ENCODE measurements at regions not wholly inside any gene's neighbourhood (a gene's known extent, or its start where the extent isn't known, plus 50 kb on each side); places are given as distances from the start of the nearest gene placed in this dataset.
"Not testable (repeated sequence)": the region's sequence is repeated elsewhere in the genome, so short reads cannot be mapped to it uniquely, and the experiment has no call there.

DNA sequence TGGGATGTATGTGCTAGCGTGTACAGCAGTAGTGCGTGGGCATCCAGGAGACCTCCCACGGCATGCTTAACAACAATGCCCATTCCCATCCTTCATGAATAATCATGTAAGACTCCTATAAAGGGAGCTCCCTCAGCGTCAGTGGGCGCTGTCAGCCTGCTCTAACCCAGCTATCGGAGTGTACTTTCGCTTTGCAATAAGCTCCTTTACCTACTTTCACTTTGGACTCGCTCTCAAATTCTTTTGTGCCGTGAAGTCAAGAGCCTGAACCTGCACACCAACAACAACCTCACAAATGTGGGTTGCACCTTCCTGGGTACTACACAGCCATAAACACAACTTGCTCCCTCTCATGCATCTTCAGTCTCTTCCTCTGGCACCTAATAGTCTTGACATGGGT is 114.8 kb upstream of the PAXBP1 start:
- DNase-seq, result peak; percentile 17

DNA sequence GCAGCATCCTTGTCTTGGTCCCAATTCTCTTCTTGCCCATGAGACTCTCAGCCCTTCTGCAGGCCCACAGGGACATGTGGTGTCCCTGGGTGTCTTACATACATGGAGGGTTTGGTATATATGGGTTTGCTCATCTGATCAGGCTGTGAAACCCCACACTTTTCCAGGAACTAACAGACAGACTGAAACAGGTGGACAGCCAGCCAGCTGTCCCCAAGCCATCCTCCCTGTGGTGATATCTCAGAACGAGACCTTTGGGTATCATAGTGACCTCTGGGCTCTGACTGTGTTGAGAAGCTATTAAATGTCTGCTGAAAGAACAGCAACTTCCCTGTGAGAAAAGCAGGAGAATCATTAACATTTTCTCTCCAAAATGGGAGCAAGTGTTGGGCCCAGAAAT is 115.5 kb upstream of the PAXBP1 start:
- DNase-seq, result no peak

DNA sequence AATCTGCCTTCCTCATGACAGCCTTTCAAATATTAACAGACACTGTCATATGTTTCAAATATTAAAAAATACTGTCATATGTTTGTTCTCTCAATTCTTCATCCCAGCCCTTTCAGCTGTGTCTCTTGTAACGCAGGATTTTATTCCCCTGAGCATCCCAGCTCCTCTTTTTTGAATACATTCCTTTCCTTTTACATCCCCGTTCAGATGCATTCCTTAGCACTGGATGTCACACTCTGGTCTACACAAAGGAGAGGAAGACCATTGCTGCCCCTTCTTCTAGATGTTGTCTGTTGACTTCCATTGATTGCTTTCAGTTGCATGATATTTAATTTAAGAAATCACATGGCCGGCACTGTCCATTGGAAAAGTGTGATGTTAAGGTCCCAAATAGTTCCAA is 117.4 kb upstream of the PAXBP1 start:
- DNase-seq, result no peak

DNA sequence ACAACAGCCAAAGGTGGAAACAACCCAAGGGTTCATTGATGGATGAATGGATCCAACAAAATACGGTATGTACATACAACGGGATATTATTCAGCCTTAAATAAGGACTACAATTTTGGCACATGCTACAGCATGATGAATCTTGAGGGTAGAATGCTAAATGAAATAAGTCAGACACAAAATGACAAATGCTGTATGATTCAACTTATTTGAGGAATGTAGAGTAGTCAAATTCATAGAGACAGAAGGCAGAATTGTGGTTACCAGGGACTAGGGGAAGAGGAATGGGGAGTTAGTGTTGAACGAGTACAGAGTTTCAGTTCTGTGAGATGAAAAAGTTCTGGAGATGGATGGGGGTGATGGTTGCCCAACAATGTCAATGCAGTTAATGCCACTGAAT is 118.0 kb upstream of the PAXBP1 start:
- DNase-seq, result no peak

DNA sequence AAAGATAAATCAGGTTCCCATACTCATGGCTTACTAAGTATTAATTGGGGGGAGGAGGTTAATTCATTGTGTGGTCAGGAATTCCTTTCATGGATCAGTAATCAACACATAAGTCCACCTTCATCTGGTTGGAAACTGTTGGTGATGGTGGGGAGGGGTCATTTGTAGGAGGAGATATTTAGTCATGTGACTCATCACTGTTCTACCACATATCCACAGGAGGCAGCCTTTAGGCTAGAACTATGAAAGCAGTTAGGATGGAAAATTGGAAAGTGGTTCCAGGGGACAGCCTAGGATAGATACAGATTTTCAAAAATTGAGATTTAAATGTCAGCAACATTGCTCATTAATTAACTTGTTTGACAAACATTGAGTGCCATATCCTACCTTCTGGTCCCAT is 122.8 kb upstream of the PAXBP1 start:
- DNase-seq, result no peak

DNA sequence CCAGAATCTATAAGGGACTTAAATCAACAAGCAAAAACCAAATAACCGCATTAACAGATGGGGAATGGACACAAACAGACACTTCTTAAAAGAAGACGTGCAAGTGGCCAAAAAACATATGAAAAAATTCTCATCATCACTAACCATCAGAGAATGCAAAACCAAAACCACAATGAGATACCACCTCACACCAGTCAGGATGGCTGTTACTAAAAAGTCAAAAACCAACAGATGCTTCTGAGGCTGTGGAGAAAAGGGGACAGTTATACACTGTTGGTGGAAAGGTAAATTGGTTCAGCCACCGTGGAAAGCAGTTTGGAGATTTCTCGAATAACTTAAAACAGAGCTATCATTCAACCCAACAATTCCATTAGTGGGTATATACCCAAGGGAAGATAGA is 124.9 kb upstream of the OLIG2 start:
- DNase-seq, result no peak

DNA sequence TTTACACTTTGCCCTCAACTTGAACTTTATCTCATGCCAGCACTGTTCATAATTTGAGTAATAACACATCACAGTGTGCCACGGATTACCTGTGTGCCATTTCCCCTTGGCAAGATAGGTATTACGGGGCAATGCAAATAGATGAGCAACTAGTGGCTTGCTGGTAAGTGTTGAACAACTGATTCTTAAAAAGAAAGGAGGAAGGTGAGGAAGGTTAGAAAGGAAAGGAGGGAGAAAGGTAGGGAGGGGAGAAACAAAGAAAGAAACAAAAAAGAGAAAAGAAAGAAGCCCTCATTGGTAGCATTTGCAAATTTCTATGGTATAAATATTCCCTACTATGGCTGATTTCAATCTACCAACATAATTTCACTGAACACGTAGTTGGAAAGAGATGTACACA is 118.2 kb upstream of the OLIG2 start:
- DNase-seq, result no peak

DNA sequence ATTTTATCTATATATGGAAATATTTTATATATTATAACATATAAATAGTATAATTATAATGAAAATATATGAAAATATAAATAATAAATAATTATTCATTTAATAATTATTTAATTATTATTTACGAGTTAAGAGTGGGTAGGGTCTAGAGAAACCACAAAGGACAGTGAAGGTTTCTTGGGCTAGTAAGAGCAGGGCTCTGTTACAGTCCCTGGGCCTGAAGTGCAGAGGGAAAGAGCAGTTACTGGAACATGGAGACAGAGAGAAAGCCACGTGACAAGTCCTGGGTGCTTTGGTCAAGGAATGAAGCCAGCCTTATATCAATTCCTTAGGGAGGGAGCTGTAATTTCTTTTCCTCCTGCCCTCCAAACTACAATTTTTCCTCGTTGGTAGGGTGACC is 117.2 kb upstream of the OLIG2 start:
- no peak for DNase-seq

DNA sequence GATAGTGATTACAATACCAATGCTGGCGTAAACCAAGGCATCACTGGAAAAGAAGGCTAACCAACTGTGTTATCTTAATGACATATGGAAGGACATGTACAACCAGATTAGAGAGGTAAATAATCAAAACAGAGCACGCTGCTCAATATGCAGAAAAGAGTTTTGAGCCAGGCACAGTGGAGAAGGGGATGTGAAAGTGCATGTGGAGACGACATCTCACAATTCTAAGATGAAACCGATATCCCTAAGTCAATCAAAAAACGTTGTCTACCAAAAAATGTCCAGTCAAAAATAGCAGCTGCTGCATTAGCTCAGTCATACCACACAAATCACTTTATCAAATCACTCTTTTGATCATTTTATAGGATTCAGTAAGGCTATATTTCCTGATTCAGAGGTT is 116.3 kb upstream of the OLIG2 start:
- no peak for DNase-seq

DNA sequence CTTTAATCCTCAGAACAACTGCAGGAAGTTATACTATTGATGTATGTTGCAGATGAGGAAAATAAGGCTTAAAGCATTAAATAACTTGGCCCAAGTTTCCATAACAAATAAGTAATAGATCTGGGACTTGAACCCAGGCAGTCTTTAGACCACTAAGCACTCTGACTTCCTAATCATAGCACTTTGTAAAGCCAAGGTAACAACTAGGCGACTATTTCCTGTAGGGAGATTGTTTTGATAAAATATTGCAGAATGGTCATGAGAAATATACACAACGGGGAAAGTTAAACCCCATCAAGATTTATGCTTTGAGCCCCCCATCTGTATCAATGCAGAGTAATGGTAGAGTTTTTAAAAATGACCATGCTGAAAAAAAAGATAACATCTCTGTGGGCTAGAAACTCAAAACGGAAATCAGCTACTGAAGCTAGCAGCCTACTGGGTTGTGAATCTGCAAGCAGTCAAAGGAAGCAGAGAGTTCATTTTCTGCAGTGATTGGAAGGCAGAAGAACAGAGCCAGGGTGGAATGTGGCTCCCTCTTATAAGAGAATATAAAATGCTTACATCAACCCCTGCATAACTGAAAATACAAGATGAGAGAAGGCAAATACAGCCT is 111.2 kb upstream of the OLIG2 start:
- DNase-seq, result no peak

DNA sequence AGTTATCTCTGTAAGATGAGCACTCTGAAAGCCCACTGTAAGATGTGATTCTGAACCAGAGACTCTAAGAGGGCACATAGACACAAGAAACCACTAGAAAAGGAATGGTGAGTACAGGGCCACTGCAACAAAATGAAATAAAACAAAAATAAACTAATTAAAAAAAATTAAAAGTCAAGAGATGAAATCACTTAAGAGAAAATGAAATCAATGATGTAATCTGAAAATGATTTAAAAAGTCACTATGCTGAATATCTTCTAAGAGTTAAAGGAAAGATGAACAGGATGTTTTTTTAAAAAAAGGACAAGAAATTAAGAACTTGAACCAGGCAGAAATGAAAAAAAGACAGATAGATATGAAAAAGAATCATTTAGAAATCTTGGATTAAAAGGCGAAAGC is 110.6 kb upstream of the OLIG2 start:
- DNase-seq, result no peak

DNA sequence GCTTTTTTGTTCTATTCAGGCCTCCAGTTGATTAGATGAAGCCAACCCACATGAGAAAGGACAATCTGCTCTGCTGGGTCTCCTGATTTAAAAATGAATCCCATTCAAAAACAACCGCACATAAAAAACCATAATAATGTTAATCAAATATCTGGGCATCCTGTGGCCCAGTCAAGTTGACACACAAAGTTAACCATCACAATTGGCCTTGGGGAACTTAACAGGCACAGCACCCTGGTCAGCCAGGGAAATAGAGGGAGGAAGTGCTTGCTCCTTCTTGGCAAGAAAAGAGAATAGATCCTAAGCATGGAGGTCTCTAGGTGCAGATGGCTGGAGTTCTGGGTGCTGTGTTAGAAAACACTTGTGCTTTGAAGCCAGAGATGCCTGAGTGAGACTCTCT is 109.6 kb upstream of the OLIG2 start:
- DNase-seq, result no peak

DNA sequence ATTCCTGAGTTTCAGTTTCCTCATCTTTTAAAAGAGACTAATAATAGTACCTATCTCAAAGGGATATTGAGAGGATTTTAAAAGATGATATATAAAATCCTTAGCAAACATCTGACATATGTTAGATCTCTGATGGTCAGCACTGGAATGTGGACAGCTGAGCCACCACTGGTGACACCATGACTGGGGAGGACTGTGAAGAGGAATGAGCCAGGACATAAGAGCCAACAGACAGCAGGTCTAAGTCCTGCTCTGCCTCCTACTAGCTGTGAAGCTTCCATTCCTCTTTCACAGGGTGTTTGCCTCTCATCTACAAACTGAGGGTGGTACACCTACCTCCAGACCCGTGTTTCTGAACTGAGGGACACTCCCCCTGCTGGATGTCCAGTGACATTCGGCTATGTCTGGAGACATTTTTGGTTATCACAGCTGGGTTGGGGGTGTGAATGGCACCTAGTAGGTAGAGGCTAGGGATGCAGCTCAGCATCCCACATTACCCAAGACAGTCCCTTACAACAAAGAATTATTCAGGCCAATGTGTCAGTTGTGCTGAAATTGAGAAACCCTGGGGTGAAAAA is 109.1 kb upstream of the OLIG2 start:
- DNase-seq, result no peak

DNA sequence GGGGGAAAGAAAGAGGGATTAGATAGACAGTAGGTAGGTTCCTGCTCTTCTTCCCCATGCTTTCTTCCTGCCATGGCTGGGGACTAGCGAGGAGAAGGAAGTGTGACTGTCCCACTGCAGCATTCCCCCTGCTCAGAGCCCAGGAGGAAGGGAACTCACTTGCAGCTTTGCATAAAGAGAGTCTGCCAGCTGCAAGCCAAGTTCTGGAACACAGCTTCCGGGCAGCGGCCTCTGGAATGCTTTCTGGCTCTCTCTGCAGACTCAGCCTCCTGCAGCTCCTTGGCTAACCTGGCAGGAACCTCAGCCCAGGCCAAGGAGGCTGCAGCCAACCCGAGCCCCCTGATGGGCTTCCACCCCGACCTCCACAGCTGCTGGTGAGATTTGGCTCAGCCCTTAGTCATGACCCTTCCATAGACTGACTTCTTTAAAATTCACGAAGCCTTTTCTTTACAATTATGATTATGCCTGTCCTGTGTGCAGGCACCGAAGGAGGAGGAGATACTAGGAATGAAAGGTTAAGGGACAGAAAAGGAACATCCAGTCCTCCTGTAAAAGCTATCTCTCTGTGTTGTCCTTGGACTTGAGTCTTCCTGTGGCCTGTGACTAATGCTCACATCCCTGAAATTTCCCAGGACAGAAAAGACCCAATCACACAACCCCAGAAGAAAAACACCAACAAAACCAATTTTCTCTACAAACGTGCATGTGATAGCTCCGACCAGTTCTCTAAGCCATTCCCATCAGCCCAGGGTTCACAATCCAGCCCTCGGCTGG is 108.2 kb upstream of the OLIG2 start:
- no peak for DNase-seq

DNA sequence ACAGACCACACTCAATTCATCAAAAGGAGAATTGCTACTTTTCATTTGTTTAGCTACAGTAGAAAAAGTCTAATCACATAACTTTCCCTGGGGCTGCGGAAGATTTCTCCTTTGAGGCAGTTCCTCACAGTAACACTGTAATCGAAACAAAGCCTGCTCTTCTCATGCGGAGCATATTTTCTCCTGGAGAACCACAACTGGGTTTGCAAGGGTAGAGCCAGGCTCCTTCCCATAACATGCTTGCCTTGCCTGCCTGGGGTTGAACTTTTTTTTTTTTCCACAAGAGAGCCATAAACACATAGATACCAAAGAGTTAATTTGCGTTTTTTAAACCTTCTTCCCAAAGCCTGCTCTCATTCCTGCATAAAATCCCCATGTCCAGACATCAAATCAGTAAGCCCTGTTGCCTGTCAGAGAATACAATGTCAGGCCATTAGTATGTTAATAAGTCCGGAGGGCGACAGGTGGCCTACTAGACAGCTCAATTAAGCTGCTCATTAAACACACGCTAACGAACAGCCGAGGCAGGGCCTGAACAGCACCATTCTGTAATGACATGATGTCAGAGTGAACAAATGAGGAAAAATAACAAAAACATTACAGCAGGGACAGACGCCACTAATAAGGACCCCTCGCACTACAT is 107.1 kb upstream of the OLIG2 start:
- DNase-seq, result no peak

DNA sequence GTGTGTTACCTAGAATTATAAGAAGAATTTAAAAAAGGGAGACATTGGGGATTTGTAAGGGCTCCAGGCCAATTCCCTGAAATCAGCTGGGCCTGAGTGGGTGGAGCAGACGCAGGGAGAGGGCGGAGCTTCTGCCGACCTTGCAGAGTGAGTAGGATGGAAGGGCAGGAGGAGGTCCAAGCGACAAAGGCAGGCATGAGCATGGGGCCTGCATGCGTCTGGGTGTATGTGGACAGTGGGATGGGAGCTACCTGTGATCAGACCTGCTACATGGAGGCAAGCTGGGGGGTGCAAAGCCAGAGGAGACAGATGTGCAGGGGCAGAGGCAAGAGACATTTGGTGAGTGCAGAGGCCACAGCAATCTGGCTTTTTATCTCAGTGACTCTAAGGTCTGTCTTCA is 105.3 kb upstream of the OLIG2 start:
- DNase-seq, result no peak

DNA sequence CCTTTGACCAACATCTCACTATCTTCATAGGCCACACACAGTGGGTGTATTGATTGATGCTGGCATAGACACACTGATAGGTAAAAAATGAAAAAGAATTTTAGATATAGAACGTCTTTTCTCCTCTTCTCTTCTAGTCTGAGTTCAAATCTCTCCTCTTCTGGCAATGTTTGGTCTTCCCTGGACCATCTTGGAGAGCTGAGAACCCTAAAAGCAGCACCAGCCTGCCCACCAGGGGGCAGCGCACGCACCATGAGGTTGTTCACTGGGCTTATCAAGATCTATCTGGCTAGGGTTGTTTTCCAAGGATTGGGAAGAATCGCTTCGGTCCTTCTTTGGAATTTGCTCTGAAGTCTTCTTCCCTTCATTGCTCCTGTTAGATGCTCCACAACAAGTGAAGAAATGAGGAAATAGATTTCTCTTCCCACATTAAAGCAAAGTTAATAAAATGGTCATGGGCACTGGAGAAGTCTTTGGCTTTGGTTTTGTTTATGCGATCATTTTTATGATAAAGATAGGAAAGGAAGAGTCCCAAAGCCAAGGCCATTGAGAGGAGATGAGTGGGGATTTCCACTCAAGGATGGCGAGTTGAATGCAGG is 104.0 kb upstream of the OLIG2 start:
- peak; percentile 52 for DNase-seq

DNA sequence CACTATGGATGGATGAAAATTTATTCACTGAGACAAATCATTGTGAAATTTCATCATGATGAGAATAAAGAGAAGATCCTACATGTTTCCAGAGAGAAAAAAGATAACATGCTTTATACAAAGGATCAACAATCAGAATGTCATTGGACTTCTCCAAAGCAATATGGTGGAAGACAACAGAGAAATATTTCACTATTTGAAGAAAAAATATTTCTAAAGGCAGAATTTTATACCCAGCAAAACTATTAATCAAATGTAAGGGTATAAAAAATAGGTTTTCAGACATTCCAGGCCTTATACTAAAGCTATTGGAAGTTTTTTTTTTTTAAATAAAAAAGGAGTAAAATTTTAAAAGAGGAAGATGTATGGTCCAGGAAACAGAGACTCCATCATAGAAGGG is 100.6 kb upstream of the OLIG2 start:
- DNase-seq, result no peak

DNA sequence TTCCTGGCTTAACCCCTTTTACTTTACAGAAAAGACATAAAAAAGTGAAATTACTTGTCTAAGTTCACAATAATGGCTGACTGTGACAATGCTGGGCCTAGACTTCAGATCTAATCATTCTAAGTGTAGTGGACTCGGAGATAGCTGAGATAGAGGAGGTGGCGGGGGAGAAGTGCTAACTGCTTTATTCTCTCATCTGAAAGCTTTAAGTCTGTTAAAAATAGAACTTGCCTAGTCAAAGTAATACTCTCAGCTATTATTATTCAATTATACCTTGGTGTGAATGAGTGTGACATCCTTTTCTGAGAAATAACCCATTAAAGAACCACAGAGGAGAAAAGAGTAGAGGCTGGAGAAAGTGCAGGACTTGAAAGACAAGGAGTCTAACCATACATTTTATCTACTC is 96.1 kb upstream of the OLIG2 start:
- DNase-seq, result no peak

DNA sequence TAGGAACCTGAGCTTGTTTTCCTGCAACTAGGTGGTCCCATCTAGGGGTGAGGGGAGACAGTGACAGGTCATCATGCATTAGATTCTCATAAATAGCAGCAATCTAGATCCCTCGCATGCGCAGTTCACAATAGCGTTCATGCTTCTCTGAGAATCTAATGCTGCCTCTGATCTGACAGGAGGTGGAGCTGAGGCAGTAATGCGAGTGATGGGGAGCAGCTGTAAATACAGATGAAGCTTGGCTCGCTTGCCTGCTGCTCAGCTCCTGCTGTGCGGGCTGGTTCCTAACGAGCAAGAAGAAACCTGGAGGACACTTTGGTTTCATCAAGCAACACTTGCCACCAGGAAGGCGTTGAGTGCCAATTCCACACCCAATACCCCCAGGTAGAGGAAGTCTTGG is 95.1 kb upstream of the OLIG2 start:
- no peak for DNase-seq

DNA sequence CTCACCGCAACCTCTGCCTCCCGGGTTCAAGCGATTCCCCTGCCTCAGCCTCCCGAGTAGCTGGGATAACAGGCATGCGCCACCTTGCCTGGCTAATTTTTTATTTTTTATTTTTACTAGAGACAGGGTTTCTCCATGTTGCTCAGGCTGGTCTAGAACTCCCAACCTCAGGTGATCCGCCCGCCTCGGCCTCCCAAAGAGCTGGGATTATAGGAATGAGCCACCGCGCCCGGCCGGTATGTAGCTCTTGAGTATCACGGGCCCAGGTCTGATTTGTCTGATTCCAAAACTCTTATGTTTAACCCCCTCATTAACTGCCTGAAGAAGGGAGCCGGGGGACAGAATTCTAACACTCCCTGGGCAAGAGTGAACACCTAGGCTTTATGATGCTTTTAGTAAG is 91.7 kb upstream of the OLIG2 start:
- not testable (repeated sequence) for DNase-seq

DNA sequence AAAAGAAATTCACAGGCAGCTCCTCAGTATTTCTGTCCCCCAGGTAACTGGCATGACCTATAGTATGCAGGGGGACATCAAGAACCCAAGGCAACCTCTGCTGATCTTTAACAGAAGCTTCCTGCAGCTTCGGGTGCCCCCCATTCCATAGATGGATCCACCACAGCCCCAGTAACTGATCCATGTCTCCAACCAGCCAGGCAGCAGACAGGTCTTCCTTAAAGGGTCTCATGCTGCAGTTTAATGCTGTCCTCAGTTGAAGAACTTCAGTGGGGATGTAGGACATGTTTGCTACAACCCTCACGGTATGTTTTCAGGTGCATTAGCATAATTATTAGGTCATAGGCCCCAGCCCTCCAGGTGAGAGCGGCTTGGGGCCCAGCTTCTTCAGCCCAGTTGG is 90.9 kb upstream of the OLIG2 start:
- no peak for DNase-seq

DNA sequence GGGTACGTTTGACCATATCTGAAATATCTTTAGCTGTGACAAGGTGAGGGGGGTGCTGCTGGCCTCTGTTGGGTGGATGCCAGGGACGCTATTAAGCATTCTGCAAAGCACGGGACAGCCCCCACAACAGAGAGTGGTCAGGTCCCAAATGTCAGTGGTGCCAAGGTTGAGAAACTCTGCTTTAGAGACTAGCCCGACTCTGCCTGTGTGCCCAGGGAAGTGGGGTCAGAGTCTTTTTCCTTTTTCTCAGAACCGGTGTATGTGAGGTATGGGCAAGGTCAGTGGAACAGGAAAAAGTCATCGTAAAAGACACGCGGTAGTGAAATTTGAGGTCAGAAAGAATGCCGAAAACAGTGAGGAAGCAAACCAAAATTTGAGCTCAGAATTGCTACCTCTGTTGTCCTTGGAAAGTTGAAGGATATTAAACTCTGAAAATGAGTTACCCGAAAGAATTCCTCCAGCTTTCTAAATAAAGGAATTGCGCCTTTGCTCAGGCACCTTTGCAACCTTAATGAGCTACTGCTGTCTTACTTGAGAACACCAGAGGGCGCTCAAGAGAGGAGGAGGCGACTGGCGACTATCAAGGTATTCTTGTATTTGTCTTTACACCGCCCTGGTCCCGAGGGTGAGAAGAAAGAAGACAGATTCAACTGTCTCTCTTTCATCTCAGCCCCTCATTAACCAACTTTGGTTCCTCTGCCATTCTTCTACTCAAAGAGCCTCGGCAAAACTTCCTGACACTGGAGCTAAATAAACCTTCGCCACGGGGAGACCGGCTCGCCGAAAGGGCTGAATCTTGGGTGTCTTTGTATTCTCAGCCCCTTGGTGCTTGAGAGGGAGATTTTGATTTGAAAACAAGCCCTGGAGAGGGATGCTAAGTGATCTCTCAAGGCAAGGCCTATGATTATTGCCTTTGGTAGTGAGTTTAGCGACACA is 85.4 kb upstream of the OLIG2 start:
- DNase-seq, result peak; percentile 31
